Prostate gland (tissue), 2 donors: ENCODE measurements at regions not wholly inside any gene's neighbourhood (a gene's known extent, or its start where the extent isn't known, plus 50 kb on each side); places are given as distances from the start of the nearest gene placed in this dataset.

ENCODE experiments used
- POLR2AphosphoS5 ChIP-seq: sonication (generic); formaldehyde crosslinking; IDR thresholded peaks from one replicate; pipeline ENCODE4 v1.6.1; 2017; ENCODE audit warnings: antibody characterized with exemption
- TF ChIP-seq, protein P1 (sequence below), 4 experiments: fragments of 200-600 bp in 2 of 4; fragments of 450-650 bp in 2 of 4; sonication (generic) in 2 of 4; IDR thresholded peaks; 1 replicate in 3 of 4; 2 replicates in 1 of 4; pipeline ENCODE4 v1.5.1; 2016 to 2019; ENCODE audit warnings: antibody characterized with exemption in 4 of 4, mild to moderate bottlenecking in 2 of 4, moderate library complexity in 2 of 4

DNA sequence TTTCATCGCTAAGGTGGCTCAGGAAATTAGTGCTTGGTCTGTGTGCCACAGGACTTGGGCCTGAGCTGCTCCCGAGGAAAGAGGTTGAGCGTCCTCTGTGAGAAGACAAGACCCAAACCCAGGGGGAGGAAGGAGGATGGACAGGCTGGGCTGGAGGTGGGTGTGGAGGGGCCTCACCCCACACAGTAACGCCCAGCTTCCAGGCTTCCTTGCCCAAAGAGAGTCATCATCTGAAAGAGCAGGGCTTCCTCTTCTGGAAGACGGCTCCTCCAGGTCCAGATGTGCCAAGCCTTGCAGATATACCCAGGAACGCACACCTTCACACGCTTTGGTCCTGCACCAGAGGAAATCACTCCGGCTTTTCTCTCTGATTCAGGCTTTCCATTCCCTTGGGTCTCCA lies 127.8 kb upstream of the MGMT start:
- TF ChIP-seq, protein P1, sequence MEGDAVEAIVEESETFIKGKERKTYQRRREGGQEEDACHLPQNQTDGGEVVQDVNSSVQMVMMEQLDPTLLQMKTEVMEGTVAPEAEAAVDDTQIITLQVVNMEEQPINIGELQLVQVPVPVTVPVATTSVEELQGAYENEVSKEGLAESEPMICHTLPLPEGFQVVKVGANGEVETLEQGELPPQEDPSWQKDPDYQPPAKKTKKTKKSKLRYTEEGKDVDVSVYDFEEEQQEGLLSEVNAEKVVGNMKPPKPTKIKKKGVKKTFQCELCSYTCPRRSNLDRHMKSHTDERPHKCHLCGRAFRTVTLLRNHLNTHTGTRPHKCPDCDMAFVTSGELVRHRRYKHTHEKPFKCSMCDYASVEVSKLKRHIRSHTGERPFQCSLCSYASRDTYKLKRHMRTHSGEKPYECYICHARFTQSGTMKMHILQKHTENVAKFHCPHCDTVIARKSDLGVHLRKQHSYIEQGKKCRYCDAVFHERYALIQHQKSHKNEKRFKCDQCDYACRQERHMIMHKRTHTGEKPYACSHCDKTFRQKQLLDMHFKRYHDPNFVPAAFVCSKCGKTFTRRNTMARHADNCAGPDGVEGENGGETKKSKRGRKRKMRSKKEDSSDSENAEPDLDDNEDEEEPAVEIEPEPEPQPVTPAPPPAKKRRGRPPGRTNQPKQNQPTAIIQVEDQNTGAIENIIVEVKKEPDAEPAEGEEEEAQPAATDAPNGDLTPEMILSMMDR (IDR thresholded peaks at IDR 0.05) = no peak
- TF ChIP-seq POLR2AphosphoS5 = no peak
